Left colon (tissue), 2 donors: ENCODE measurements at regions not wholly inside any gene's neighbourhood (a gene's known extent, or its start where the extent isn't known, plus 50 kb on each side); places are given as distances from the start of the nearest gene placed in this dataset.
"Not testable (repeated sequence)": the region's sequence is repeated elsewhere in the genome, so short reads cannot be mapped to it uniquely, and the experiment has no call there.

Source experiments
- ATAC-seq: fragments of 200-7000 bp; cut with Tn5 transposase; one replicate; pipeline ENCODE4 v1.9.1; 2020; ENCODE audit warnings: mild to moderate bottlenecking, moderate library complexity
- DNase-seq, 2 donors: peaks; one replicate each; pipeline ENCODE4 v3.0.0-alpha.2; 2020
- intact Hi-C, 2 donors: fragments of 100-400 bp; cut with DNase I in 1 of 2; cut with micrococcal nuclease in 1 of 2; formaldehyde crosslinking; loops; one replicate each; pipeline versions ENCODE4 v1.11.2 to v1.14.0; 2022; cut with DNase I, micrococcal nuclease
- donor health status: DM: no; HTN: no; CAD: no.
- donor health status: DM: yes; HTN: yes; CAD: no.

DNA sequence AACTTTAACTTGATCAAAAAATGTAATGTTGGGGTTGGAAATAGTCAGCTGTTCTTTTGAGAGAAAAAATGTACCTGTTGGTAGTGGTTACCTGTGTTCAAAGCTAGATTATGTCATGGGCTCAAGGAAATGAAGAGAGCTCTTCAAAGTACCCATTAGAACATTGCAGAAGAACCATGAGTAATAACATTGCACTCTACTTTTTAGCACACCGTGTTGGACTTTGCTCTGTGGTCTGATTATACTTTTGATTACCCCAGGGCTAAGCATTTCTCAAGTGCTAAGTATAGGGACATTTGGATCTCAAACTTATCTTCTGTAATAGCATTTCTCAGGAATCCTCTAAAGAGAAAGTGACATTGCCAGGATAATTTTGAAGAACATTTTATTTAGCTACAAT is 1122.8 kb upstream of the CELF4 start:
- intact Hi-C loops: no loop called here
- ATAC-seq (no peak), DNase-seq (no peak)

- ATAC-seq: no peak
- intact Hi-C loops: no loop called here
- no peak for DNase-seq
Observed at GRCh38 chr18:38670486-38670885, 1104.9 kb upstream of the CELF4 start.

GRCh38 chr18:38664929-38665328 is 1099.3 kb upstream of the CELF4 start:
- no peak for ATAC-seq
- intact Hi-C loops: no loop called here
- DNase-seq: no peak

DNA sequence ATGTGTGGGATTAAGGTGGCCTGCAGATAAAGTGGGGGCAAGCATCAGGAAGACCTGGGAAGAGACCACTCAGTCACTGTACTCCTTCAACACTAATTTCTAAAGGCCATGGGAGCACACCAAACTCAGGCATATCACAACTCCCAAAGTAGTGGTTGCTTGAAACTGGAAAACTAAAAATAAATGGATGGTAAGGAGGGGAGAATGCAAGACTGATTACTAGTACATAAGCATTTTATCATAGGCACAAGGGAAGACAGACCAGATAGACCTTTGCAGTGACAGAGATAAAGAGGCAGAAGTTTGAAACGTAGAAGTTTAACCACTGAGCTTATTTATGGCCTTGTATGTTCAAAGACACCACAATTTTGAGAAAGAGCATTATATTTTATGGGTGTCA is 1098.1 kb upstream of the CELF4 start:
- no peak for ATAC-seq
- intact Hi-C loops: no loop called here
- DNase-seq: no peak

DNA sequence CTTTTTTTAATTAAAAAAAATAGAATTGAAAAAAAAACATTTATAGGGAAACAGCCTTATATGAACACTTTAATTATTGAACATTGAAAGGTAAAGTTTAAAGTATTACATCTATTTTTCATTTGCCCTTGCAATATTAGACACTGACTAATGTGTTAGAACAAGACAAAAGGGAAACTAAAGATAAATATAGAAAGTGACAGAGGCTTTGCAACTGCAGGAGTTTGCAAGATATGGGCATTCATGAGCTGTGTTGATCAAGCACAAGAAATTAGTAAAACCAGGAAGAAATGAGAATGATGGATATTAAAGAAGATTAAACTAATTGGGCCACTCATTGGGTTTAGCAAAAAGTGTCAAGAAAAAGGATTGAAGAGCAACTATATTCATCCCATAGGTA is 1097.7 kb upstream of the CELF4 start:
- intact Hi-C loops: no loop called here
- ATAC-seq (no peak), DNase-seq (no peak)

- DNase-seq: no peak
- intact Hi-C loops: no loop called here
- no peak for ATAC-seq
Observed at GRCh38 chr18:38654946-38655345, 1089.3 kb upstream of the CELF4 start.

DNA sequence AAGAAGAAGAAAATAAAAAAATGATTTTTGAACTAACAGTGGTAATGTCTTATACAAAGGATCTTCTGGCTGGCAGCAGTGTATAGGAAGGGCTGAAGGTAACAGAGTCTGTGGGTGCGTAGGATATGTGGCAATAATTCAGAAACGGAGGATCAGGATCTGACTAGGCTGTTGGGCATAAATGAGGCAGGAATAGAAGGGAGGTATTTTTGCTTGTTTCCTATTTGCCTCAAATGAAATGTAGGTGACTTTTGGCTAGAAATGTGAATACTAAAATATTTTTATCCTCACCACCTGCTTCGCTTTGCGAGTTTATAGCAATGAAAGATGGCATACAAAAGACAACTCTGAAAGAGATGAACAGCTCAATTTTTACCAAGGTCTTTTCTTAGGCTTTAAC is 1086.1 kb upstream of the CELF4 start:
- intact Hi-C loops: no loop called here
- no peak for ATAC-seq

DNA sequence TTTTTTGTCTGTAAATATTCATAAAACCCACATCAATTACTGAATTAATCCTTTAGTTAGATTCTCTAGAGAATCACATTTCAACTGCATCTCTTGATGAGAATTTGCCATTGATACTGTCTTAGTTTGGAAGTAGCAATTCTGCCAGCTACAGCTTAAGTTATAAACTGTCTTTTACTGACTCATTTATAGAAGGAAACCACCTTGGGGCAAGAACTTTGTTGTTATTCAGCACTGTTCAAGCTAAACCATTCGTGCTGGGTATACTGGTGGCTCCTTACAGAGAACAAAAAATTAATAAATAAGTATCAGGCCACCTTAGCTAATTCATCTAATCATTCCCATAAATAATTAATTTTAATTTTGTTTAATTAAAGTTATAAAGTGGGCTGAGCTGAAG is 1082.6 kb upstream of the CELF4 start:
- intact Hi-C loops: no loop called here
- ATAC-seq (no peak), DNase-seq (no peak)

More for the DNA sequence above, 1086.1 kb upstream of the CELF4 start:
- DNase-seq: no peak

- intact Hi-C loops: no loop called here
- ATAC-seq (no peak), DNase-seq (no peak)
Observed at GRCh38 chr18:38646296-38646695, 1080.7 kb upstream of the CELF4 start.

- intact Hi-C loops: no loop called here
- DNase-seq (no peak), ATAC-seq (no peak)
Observed at GRCh38 chr18:38644875-38645641, 1079.5 kb upstream of the CELF4 start.

DNA sequence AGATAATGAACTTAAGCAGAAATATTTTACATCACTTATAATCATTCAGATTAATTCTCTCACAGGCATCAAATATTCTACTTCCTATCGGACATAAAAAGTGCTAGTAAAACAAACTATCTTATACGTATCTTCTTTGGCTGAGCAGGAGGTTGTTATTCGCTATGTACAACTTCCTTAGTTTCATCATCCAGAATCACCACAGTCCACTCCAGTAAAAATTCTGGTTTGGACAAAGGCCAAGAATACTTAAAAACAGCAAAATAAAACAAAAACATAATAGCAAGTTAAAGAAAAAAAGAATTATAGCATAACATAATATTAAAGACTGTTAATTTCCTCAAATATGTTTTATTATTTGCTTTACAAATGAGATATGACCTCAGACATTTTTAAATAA is 1077.1 kb upstream of the CELF4 start:
- intact Hi-C loops: no loop called here
- DNase-seq (no peak), ATAC-seq (no peak)

GRCh38 chr18:38639700-38640099 is 1074.1 kb upstream of the CELF4 start:
- DNase-seq, intact Hi-C loops, ATAC-seq: not testable (repeated sequence)

DNA sequence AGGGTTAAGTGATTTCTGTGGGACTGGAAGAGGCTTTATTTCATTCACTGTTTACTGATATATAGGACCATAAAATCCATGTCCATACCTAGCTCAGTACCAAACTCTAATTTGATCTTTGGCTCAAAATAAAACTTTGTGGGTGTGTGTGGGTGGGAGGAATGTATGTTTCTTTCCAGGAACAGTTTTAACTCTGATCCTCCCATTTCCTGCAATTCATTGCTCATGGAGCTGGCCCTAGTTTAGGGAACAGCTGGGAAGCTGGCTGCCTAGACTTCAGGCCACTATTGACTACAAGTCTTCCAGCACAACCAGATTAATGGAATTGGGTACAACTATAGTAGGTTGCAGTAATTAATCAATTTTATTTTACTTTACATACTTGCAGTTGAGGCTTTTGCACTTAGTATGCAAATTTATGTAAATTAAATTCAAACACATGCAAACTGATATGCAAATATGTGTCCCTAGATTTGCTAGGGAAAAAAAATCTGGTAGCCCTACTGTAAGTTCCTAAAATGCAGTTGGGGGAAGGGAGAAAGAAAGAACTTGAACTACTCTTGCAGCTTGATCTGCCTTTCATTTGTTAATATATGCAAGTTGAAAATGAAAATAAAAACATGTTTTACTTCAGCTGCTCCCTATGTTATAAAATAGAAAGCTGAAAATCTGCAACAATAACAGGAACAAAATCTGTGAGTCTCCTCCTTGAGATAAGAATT is 1070.3 kb upstream of the CELF4 start:
- intact Hi-C loops: no loop called here
- ATAC-seq (no peak), DNase-seq (no peak)

DNA sequence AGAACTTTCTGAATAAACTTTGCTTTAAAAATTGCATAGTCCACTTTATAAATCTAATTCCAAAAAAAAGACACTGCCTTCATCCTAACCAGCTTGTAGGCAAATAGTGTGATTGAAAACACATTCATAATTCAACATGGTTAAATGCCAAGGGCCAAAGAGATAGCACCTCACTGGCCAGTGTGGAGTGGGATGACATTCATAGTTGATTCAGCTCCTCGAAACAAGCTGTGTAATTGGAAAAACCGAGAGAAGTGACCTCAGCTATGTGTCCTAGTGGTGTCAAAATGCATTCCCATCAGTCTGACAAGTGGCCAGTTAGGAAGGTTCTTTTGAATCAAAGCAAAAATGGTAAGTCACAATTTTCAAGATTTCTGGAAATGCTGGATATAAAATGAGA is 1068.5 kb upstream of the CELF4 start:
- intact Hi-C loops: no loop called here
- DNase-seq (no peak), ATAC-seq (no peak)

DNA sequence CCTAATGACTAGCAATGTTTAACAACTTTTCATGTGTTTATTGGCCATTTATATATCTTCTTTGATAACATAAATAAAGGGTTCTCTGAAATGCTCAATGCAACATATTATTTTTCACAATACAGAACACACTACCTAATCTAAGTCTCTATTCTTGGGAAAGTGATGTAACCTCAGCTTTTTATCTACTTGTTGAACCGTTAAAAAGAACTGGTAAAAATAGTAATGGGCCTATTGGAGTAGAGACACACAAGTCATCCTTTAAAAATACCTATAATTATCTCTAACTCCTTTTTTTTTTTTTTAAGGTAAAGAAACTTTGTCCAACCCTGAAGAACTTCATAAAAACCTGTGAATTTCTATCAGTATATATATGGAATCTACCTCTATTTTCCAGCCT is 1067.7 kb upstream of the CELF4 start:
- no peak for DNase-seq
- no peak for ATAC-seq
- intact Hi-C loops: no loop called here

DNA sequence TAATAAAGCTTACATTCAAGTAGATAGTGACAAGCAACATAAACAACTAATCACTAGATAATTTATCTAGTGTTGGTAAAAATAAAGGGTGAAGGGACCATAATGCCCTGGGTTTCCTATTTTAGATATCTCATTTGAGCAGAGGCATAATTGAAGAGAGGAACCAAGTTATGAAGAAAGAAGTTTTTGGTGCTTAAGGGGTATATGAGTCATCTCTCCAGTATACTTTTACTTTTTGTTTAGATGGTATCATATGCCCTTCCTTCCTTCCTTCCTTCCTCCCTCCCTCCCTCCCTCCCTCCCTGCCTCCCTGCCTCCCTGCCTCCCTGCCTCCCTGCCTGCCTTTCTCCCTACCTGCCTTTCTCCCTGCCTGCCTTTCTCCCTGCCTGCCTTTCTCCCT is 1053.5 kb upstream of the CELF4 start:
- ATAC-seq (no peak), DNase-seq (no peak)
- intact Hi-C loops: no loop called here

- DNase-seq (no peak), ATAC-seq (no peak)
- intact Hi-C loops: no loop called here
Observed at GRCh38 chr18:38616306-38616705, 1050.7 kb upstream of the CELF4 start.

DNA sequence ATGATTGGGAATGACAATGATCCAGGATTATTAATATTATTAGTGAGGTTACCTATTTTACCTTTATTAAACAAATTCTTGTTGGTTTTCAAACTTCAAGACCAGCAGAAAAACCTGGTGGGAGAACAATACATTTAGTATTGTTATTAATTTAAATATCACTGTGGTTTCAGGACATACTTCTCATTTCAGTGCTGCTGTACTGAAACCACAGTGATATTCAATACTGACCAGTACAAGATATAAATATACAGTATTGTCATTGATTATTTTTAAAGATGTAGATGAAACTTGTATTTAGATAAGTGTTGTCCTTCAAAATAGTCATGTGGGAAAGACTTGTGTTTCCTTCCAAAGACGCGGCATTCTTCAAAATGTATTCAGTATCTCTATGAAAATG is 1047.3 kb upstream of the CELF4 start:
- no peak for DNase-seq
- no peak for ATAC-seq
- intact Hi-C loops: no loop called here

- intact Hi-C loops: no loop called here
- ATAC-seq: no peak
- no peak for DNase-seq
Observed at GRCh38 chr18:38611036-38611964, 1045.7 kb upstream of the CELF4 start.

- no peak for DNase-seq
- no peak for ATAC-seq
- intact Hi-C loops: no loop called here
Observed at GRCh38 chr18:38606841-38607240, 1041.2 kb upstream of the CELF4 start.
